ENCODE measurements at regions not wholly inside any gene's neighbourhood (a gene's known extent, or its start where the extent isn't known, plus 50 kb on each side); places are given as distances from the start of the nearest gene placed in this dataset.
"Not testable (repeated sequence)": the region's sequence is repeated elsewhere in the genome, so short reads cannot be mapped to it uniquely, and the experiment has no call there.

DNA sequence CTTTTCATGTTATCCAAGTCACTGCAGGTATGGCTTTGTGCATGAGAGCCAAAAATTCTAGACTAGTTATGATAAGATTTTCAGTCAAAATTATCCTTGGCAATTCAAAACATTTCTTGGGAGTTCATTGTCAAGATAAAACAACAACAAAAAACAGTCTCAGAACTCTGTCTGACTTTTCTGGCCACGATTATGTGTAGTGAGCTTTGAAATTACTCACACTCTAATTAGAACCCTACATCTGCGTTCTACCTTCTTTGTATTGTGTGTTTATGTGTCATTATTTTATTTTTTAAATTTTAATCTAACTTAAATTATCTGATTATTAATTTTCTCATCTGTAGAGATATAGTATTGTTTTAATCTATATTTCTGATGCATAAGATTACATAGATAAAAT is 459.2 kb downstream of the FRK start:
- TF ChIP-seq CTCF (IDR thresholded peaks at IDR 0.05) (no peak), EP300 (IDR thresholded peaks at IDR 0.05) (no peak)
- WGBS, 2 donors = 74 to 85% methylated on average over 2 of the region's 2 CpGs
- no peak for DNase-seq

DNA sequence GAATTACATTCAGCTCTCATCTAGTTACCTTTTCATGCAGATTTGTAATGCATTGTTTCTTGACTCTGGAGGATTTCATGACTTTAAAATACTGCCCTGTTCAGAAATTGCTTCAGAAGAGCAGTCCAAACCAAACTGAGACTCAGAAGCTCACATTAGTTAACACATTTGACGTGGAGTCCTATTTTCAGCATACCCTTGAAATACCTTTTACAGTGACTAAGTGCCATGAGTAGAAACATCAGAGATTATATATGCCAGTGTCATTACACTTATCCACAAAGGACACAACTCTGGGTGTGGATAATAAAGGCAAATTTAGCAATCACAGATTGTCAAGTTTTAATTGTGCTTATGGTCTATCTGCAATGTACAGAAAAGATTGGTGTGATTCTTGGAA is 459.6 kb downstream of the FRK start:
- TF ChIP-seq POLR2AphosphoS5 (IDR thresholded peaks at IDR 0.05) (no peak), CTCF (IDR thresholded peaks at IDR 0.05) (no peak), POLR2A (IDR thresholded peaks at IDR 0.05) (no peak), EP300 (IDR thresholded peaks at IDR 0.05) (no peak)
- H3K4me3 ChIP-seq = no peak overlapping the region
- no peak overlapping the region for H3K27ac ChIP-seq
- 50 to 75% methylated on average over 1 of the region's 1 CpG for WGBS, 2 donors
- H3K36me3 ChIP-seq = no peaks in the 10 kb centered on the region
- peaks cover 0 to 4% (median 0%) of the 10 kb centered on the region in 4 donors for H3K9me3 ChIP-seq
- no peaks in the 10 kb centered on the region for H3K4me1 ChIP-seq
- H3K27me3 ChIP-seq = no peaks in the 10 kb centered on the region
- intact Hi-C loops (cut with DNase I) = no loop called here
- DNase-seq = no peak

More for the DNA sequence above, 459.2 kb downstream of the FRK start:
- no peak overlapping the region for H3K27ac ChIP-seq
- H3K4me3 ChIP-seq = no peak overlapping the region
- peaks cover 0 to 4% (median 0%) of the 10 kb centered on the region in 4 donors for H3K9me3 ChIP-seq
- no peaks in the 10 kb centered on the region for H3K27me3 ChIP-seq
- H3K36me3 ChIP-seq = no peaks in the 10 kb centered on the region
- H3K4me1 ChIP-seq = no peaks in the 10 kb centered on the region
- intact Hi-C loops (cut with DNase I) = no loop called here

GRCh38 chr6:115594891-115595290 is 465.8 kb downstream of the FRK start:
- H3K36me3 ChIP-seq = no peaks in the 10 kb centered on the region
- WGBS, 2 donors = 93 to 97% methylated on average over 1 of the region's 1 CpG
- TF ChIP-seq POLR2AphosphoS5 (IDR thresholded peaks at IDR 0.05) (no peak), EP300 (IDR thresholded peaks at IDR 0.05) (no peak), CTCF (IDR thresholded peaks at IDR 0.05) (no peak), POLR2A (IDR thresholded peaks at IDR 0.05) (no peak)
- H3K27me3 ChIP-seq = no peaks in the 10 kb centered on the region
- intact Hi-C loops (cut with DNase I) = no loop called here
- DNase-seq = no peak
- no peaks in the 10 kb centered on the region for H3K4me1 ChIP-seq
- H3K27ac ChIP-seq = no peak overlapping the region
- H3K9me3 ChIP-seq = peaks cover 0 to 4% (median 0%) of the 10 kb centered on the region in 4 donors
- no peak overlapping the region for H3K4me3 ChIP-seq

DNA sequence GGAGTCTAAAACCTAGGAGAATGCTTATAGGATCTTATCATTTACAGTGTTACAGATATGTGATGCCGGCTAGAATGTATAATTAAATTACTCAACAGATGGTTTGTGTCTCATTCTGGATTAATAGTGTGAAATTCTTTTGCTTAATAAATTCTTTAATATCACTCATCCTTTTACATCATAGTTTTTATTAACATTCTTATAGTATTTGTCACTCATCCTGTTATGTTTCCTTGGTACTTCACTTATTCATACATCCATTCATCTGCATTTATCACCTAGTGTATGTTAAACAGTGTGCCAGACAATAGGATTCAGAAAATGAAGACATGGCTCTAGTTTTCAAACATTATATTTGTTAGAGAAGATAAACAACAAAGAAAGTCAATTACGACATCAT is 468.7 kb downstream of the FRK start:
- WGBS, 2 donors = 83 to 84% methylated on average over 2 of the region's 2 CpGs

GRCh38 chr6:115589072-115589471 is 471.6 kb downstream of the FRK start:
- 87 to 92% methylated on average over 4 of the region's 4 CpGs for WGBS, 2 donors
- H3K4me3 ChIP-seq; H3K4me1 ChIP-seq; H3K27me3 ChIP-seq; DNase-seq; intact Hi-C loops (cut with DNase I); H3K9me3 ChIP-seq; H3K36me3 ChIP-seq; H3K27ac ChIP-seq: not testable (repeated sequence)

More for the DNA sequence above, 468.7 kb downstream of the FRK start:
- H3K4me3 ChIP-seq = no peak overlapping the region
- no peaks in the 10 kb centered on the region for H3K4me1 ChIP-seq
- DNase-seq = no peak
- no peaks in the 10 kb centered on the region for H3K36me3 ChIP-seq
- intact Hi-C loops (cut with DNase I) = no loop called here
- no peaks in the 10 kb centered on the region for H3K27me3 ChIP-seq
- H3K27ac ChIP-seq = no peak overlapping the region
- H3K9me3 ChIP-seq = no peaks in the 10 kb centered on the region
- TF ChIP-seq CTCF (IDR thresholded peaks at IDR 0.05) (no peak), POLR2AphosphoS5 (IDR thresholded peaks at IDR 0.05) (no peak), EP300 (IDR thresholded peaks at IDR 0.05) (no peak), POLR2A (IDR thresholded peaks at IDR 0.05) (no peak)
